ENCODE measurements at regions not wholly inside any gene's neighbourhood (a gene's known extent, or its start where the extent isn't known, plus 50 kb on each side); places are given as distances from the start of the nearest gene placed in this dataset.

DNA sequence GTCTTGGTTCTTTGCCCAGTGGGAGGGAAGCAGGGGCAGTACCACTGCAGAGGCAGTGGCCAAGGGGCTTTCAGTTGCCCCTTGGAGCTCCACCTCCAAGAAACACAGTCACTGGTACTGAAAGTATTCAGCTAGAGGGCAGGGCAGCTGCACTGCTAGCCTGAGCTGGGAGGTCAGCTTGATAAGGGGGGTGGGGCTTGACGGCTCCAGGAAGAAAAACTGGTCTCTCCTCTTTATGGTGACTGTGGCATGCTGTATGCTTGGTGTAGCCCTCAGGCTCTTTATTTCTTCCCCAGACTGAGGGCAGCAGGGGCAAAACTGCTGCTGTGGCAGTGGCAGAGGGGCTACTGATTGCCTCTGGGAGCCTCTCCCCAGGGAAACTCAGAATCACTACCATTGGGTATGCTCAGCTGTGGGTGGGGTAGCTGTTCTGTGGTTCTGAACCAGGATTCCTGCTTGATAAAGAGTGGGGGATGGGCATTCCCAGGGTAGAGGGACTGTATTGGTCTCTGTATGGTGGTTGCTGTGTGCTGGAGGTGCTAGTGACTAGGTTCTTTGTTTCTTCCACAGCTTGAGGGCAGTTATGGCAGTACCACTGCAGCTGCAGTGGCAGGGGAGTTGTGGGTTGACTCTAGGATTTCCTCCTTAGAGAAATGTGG, 134.6 kb upstream of the SCN7A start:
- Histone ChIP-seq H2AFZ (peak overlapping the region; percentile 98), H3K27me3 (ENCODE audit: insufficient read depth) (no peaks in the 10 kb centered on the region), H3F3A (replicated peaks; ENCODE audit: low read depth) (no peaks in the 10 kb centered on the region), H3K4me1 (ENCODE audit: insufficient read depth) (0 out of 2 replicates have a peak, but pooled peaks cover 9% of the 10 kb centered on the region), H3K4me3 (no peak overlapping the region), H4K20me1 (replicated peaks; ENCODE audit: insufficient read depth) (no peaks in the 10 kb centered on the region), H3K79me2 (replicated peaks; ENCODE audit: insufficient read depth) (no peaks in the 10 kb centered on the region), H3K9me2 (ENCODE audit: insufficient read depth) (peaks cover 3% of the 10 kb centered on the region; the same call in 1 of the 2 replicates), H3K4me2 (peak overlapping the region; percentile 66; the same call in 1 of the 2 replicates), H3K36me3 (ENCODE audit: insufficient read depth) (no peaks in the 10 kb centered on the region), H3K27ac (ENCODE audit: low read depth) (no peak overlapping the region)
- H3K27me3 Mint-ChIP-seq (ENCODE audit: insufficient read depth, low read depth, poor library complexity): peaks cover 11% of the 10 kb centered on the region
- H3K27ac Mint-ChIP-seq: peak overlapping the region; percentile 73; the same call in 1 of the 2 replicates
- H3K4me3 Mint-ChIP-seq: no peak overlapping the region
- peaks cover 25% of the 10 kb centered on the region for H3K4me1 Mint-ChIP-seq
- H3K9me3 Mint-ChIP-seq: peaks cover 11% of the 10 kb centered on the region; the same call in 2 of the 3 replicates
- peak; percentile 68 for DNase-seq (ENCODE audit: low spot score)
- H3K36me3 Mint-ChIP-seq (ENCODE audit: low read depth): no peaks in the 10 kb centered on the region; the same call in 2 of the 3 replicates
- peak; percentile 88 for ATAC-seq
- TF ChIP-seq, protein P1, sequence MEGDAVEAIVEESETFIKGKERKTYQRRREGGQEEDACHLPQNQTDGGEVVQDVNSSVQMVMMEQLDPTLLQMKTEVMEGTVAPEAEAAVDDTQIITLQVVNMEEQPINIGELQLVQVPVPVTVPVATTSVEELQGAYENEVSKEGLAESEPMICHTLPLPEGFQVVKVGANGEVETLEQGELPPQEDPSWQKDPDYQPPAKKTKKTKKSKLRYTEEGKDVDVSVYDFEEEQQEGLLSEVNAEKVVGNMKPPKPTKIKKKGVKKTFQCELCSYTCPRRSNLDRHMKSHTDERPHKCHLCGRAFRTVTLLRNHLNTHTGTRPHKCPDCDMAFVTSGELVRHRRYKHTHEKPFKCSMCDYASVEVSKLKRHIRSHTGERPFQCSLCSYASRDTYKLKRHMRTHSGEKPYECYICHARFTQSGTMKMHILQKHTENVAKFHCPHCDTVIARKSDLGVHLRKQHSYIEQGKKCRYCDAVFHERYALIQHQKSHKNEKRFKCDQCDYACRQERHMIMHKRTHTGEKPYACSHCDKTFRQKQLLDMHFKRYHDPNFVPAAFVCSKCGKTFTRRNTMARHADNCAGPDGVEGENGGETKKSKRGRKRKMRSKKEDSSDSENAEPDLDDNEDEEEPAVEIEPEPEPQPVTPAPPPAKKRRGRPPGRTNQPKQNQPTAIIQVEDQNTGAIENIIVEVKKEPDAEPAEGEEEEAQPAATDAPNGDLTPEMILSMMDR (conservative IDR thresholded peaks at IDR 0.05; ENCODE audit: low read depth in 2 of 2): peak in 1 of 2 experiments; percentile 43; a peak in 2 of 4 replicates
- TF ChIP-seq STAT1 (IDR thresholded peaks at IDR 0.05; ENCODE audit: unreplicated experiment): no peak

DNA sequence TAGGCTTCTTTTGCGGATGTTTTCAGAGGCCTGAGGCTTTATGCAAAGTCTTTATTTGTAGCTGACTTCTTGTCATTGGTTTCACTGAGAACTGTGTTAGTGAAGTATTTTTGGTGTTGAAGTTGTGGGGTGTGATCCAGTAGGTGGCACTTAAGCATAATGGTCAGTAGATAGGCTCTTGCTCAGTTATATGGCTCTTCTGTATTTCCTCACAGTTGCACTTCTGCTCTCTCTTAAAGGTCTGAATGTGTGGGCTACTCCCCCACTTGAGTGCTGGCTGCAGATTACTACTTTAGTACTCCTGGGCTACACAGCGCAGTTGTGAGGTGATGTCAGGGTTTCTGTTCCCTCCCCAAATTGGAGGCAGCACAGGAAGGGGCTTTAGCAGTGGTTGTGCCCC, 133.8 kb upstream of the SCN7A start:
- Histone ChIP-seq H3K9me2 (ENCODE audit: insufficient read depth) (peaks cover 3% of the 10 kb centered on the region; the same call in 1 of the 2 replicates), H3K27ac (ENCODE audit: low read depth) (no peak overlapping the region), H4K20me1 (replicated peaks; ENCODE audit: insufficient read depth) (no peaks in the 10 kb centered on the region), H3K27me3 (ENCODE audit: insufficient read depth) (no peaks in the 10 kb centered on the region), H3K4me2 (no peak overlapping the region), H3K36me3 (ENCODE audit: insufficient read depth) (no peaks in the 10 kb centered on the region), H2AFZ (peak overlapping the region; percentile 98), H3K4me1 (ENCODE audit: insufficient read depth) (0 out of 2 replicates have a peak, but pooled peaks cover 9% of the 10 kb centered on the region), H3K79me2 (replicated peaks; ENCODE audit: insufficient read depth) (no peaks in the 10 kb centered on the region), H3F3A (replicated peaks; ENCODE audit: low read depth) (no peaks in the 10 kb centered on the region), H3K4me3 (no peak overlapping the region)
- Mint-ChIP-seq H3K9me3 (peaks cover 18% of the 10 kb centered on the region; the same call in 2 of the 3 replicates), H3K27me3 (ENCODE audit: insufficient read depth, low read depth, poor library complexity) (peaks cover 9% of the 10 kb centered on the region), H3K27ac (no peak overlapping the region), H3K36me3 (ENCODE audit: low read depth) (no peaks in the 10 kb centered on the region; the same call in 2 of the 3 replicates), H3K4me1 (peaks cover 18% of the 10 kb centered on the region), H3K4me3 (no peak overlapping the region)
- DNase-seq (ENCODE audit: low spot score) (no peak), ATAC-seq (peak; percentile 12; the same call in 2 of the 3 replicates)
- TF ChIP-seq ZNF114 (CRISPR knock-in tag; IDR thresholded peaks at IDR 0.05): no peak
- no peak for TF ChIP-seq EZH2phosphoT487 (IDR thresholded peaks at IDR 0.05; ENCODE audit: unreplicated experiment)
- no peak for TF ChIP-seq EZH2 (IDR thresholded peaks at IDR 0.05; ENCODE audit: low read depth, unreplicated experiment)
- TF ChIP-seq, protein P1 (conservative IDR thresholded peaks at IDR 0.05; ENCODE audit: low read depth in 2 of 2): peak in 1 of 2 experiments; percentile 43; a peak in 2 of 4 replicates

Measured in GM23338 (cell line).